HG03159 (cell line): ENCODE measurements at regions not wholly inside any gene's neighbourhood (a gene's known extent, or its start where the extent isn't known, plus 50 kb on each side); places are given as distances from the start of the nearest gene placed in this dataset.
A peak's percentile ranks its signal among the peaks of the same experiment; 100 is the strongest.

Source experiments
- ATAC-seq: cut with Tn5 transposase; IDR thresholded peaks from one replicate; pipeline ENCODE4 v1.9.1; 2021; ENCODE audit warnings: mild to moderate bottlenecking, moderate library complexity; ENCODE audit not compliant: unreplicated experiment

DNA sequence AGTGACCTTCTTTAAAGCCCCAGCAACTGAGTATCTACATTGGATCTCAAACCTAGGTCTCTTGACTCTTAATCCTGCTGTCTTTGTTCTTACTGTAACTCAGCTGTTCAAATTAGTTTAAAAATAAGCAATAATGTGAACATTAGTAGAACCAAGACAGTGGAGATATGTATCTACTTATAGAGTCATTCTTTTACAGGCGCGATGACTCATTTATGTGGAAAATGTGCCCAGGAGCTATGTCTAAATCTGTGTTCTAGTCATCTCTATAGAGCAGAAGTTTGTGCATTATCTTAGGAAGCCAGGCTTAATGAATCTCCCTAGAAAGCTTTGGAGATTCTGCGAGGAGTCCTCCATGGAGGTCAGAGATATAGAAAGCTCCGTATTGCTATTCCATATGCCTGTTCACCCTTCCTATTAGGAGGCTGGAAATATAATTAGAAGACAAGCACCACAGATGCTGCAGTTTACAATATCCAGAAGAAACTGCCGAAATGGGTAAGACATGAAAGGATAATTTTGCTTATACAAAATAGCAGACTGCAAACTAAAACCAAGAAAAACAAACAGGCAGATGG, 211.6 kb downstream of the TRIB2 start:
- ATAC-seq, result no peak

DNA sequence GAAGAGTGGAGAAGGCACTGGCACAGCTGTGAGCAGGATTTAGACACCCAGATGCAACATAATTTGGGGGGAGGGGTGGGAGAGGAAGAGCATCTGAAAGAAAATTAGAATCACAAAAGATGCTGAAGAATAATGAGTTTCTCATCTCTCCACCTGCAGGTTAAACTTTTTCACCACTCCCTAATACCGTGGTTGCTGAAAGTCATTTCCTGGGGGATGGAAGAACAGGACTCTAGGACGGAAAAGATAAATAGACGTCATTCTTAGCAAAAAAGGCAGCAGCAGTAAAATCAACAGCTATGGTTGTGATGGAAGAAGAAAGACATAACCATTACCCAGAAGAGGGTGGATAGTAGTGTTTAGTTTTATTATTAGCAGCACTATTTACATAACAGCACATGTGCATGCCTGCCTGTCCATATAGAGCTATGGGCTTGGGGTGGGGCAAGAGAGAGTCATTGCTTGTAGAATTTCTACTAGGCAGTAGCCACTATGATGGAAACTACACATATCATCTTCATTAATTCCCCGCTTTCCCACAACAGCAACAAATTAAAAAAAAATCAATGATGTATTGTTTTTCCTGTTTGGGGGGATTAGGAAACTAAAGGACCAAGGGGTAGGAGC, 212.2 kb downstream of the TRIB2 start:
- no peak for ATAC-seq

- no peak for ATAC-seq
These were observed 213.0 kb downstream of the TRIB2 start for GRCh38 chr2:12929758-12930157.

- no peak for ATAC-seq
These were observed 213.7 kb downstream of the TRIB2 start for GRCh38 chr2:12930391-12930790.

DNA sequence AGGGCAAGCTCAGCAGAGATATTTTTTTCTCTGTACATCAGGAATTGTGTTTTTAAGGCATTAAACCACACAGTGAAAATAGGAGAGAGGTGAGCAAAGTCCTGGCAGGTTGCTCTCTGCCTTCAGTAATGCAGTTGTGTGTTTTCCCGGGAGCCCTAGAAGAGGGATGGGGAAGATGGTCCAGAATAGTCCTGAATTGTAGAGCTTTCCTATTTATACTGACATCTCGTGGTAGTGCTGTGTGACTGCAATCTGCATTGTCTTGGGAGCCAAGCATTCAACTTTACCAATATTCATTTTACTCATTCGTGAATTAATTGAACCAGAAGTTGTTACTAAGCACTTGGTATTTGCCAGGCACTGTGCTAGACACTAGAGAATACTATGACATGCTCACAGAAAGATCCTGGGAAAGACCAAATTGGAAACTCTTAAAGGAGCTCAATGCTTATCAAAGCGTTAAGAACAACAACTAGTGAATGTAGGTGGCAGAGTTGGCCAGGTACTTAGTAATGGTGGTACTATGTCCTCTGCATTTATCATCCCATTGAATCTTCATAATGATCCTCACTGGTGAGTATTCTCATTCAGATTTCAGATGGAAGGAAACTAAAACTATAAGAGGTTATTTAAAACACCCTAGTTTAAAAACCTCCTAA, 214.6 kb downstream of the TRIB2 start:
- ATAC-seq, result peak; percentile 71

GRCh38 chr2:12932192-12932591, 215.5 kb downstream of the TRIB2 start:
- no peak for ATAC-seq

DNA sequence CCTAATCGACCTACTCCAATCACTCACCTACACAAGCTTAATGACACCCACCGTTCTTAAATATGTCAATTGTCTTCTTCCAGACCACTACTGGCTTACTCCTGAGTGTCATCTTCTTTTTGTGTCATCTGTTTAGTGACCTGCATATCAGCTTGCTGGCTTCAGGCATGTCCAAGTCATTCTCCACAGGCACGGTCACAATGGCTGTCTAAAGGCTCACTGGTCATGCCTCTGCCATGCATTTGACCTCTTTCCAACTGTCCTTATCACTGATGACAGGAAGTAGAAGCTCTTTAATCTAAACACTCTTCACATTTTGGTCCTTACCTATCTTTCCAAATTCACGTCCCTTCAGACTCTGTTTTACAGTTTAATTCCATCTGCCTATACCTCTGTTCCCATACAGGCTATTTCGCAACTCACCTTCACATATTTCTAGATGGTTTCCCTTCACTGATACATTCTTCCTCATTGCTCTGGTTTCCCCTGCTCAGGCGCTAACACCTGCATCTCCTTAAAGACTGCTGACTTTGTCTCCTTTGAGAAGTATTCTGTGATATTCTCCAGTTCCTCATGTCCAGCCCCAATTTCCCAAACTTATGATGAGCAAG, 217.5 kb downstream of the TRIB2 start:
- no peak for ATAC-seq

DNA sequence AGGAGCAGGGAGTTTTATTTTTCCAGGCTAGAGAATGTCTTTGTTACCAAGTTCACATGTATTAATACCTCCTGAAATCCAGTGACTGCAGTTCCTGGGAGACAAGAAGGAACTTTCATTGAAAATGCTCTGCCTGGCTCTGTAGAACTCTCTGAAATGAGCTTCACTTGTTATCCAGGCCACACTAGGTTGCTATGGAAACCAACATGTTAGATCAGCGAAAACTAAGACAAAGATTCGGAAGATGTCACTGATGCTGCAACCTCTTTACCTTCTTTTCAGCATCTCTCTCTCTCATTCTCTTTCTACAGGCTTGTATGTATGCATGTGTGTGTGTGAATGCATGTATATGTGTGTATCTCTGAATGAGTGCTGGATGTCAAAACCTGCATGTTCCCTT, 218.5 kb downstream of the TRIB2 start:
- ATAC-seq, result no peak

- no peak for ATAC-seq
These were observed 219.1 kb downstream of the TRIB2 start for GRCh38 chr2:12935796-12936195.

GRCh38 chr2:12941203-12941602, 224.5 kb downstream of the TRIB2 start:
- ATAC-seq, result no peak

DNA sequence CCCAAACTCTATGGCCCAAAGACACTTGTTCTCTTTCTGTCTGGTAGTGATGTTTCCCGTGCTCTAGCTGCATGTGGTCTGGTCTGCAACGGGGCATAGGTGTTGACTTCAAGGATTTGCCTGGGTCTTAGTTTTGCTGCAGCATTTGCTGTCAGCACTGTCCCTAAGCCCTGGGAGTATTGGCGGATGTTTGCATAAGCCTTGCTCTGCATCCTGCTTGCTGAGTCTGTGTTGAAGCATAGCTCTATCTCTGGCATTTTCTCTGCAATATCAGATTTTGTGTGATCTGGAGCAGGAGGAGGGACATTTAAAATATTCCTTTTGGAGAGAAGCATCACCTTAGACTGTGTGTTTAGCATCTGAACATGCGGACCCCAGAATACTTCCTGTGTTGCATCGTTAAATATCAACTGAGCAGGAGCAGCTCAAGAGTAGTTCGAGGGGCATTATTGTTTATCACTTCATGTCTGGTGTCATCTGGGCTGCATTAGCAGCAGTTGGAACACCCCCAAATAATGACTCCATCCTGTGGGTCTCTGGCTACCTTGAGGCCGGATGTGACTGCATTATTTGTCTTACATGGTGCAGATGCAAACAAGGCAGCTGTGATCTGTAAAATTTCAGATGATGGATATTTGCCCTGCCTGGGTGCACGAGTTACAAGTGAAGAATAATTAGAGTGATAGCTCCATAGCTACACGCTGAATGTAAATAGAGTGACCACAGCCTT, 231.7 kb downstream of the TRIB2 start:
- no peak for ATAC-seq

DNA sequence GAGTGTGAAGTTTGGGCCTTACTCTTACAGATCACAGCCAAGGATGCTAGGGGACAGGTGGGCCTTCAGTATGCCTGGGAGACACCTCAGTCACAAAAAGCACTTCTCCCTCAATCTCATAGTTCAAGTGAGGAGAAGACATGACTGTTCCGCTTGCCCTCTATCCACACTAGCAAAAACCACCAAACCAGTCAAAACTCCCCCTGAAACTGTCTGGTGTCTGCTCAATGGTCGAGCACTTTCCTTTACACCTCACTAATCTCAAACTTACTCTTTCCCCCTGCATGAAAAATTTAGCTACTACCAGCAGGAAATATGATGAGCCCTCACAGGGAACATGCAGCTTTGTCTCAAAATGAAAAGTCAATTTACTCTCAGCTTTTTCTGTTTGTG, 232.2 kb downstream of the TRIB2 start:
- ATAC-seq, result peak; percentile 74

GRCh38 chr2:12949406-12949805, 232.7 kb downstream of the TRIB2 start:
- no peak for ATAC-seq

- ATAC-seq, result no peak
These were observed 233.4 kb downstream of the TRIB2 start for GRCh38 chr2:12950174-12950573.

GRCh38 chr2:12950957-12951656, 234.4 kb downstream of the TRIB2 start:
- no peak for ATAC-seq

- no peak for ATAC-seq
These were observed 234.9 kb downstream of the TRIB2 start for GRCh38 chr2:12951657-12951973.

GRCh38 chr2:12953596-12953995, 236.9 kb downstream of the TRIB2 start:
- no peak for ATAC-seq

DNA sequence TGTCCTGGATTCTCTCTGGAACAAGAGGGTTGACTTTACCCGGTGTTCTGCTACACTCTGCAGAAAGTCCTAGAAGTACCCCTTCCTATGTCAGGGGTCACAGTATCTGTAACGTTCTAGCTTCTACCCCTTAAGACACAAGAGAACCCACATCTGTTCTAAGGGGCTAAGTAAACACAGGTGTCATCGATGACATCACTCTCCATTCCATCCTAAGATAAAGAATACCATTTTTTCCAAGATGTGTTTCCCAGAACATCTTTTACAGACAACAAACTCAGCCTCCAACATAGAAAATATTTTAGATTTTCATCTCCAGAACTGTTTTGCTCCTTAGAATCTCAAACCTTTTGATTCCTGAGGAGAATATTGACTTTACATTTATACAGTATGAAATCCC, 239.1 kb downstream of the TRIB2 start:
- ATAC-seq, result no peak

DNA sequence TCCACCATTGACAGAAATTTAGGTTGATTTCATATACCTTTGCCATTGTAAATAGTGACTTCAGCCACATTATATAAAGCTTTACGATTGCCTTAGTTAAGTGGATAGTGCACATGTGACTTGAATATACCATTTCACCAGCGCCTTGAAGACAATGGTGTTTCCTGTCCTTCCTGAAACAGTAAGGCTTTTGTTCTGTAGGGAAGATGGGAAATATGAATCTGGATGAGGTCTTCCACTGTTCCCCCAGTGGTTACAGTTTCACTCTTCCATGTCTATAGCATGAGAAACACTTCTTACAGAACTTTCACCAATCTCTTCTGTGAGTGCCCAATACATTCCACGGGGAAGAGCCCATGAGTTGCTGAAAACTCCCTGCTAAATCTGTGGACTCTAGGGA, 240.5 kb downstream of the TRIB2 start:
- ATAC-seq, result no peak

DNA sequence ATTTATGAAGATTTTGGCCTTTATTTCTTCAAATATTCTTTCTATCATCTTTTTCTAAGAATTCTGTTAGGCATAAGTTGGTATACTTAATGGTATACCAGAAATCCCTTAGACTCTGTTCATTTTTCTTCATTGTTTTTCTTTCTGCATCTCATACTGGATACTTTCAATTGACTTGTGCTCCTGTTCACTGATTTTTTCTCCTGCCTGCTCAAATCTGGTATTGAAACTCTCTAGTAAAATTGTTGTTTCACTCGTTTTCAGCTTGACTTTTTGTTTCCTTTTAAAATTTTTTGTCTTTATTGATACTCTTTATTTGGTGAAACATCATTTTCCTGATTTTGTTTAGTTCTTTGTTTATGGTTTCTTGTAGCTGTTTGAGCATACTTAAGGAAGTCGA, 243.2 kb downstream of the TRIB2 start:
- ATAC-seq, result no peak

GRCh38 chr2:12960671-12961070, 243.9 kb downstream of the TRIB2 start:
- no peak for ATAC-seq
